Left lung (tissue), 4 donors: ENCODE measurements at regions not wholly inside any gene's neighbourhood (a gene's known extent, or its start where the extent isn't known, plus 50 kb on each side); places are given as distances from the start of the nearest gene placed in this dataset.

Source experiments
- ATAC-seq: fragments of 200-7000 bp; cut with Tn5 transposase; one replicate; pipeline ENCODE4 v1.9.1; 2020; ENCODE audit warnings: moderate library complexity
- DNase-seq, 4 donors: peaks; one replicate each; pipeline ENCODE4 v3.0.0-alpha.2; 2013 to 2020
- H3K27ac ChIP-seq, 2 donors: fragments of 200-600 bp; sonication (generic) in 1 of 2; one replicate each; pipeline versions ENCODE4 v1.5.0 to v1.8.0; 2020 to 2021
- H3K27me3 ChIP-seq, 2 donors: fragments of 200-600 bp; sonication (generic) in 1 of 2; one replicate each; pipeline versions ENCODE4 v1.5.0 to v1.8.0; 2020 to 2021
- H3K36me3 ChIP-seq, 2 donors: fragments of 200-600 bp; sonication (generic) in 1 of 2; one replicate each; pipeline versions ENCODE4 v1.5.0 to v1.8.0; 2020 to 2021
- H3K4me1 ChIP-seq, 2 donors: fragments of 200-600 bp; one replicate each; pipeline ENCODE4 v1.8.0; 2021
- H3K4me3 ChIP-seq, 2 donors: fragments of 200-600 bp; sonication (generic) in 1 of 2; one replicate each; pipeline versions ENCODE4 v1.5.0 to v1.8.0; 2020 to 2021; ENCODE audit warnings: mild to moderate bottlenecking in 1 of 2
- H3K9me3 ChIP-seq, 2 donors: fragments of 200-600 bp; sonication (generic) in 1 of 2; one replicate each; pipeline versions ENCODE4 v1.5.0 to v1.8.0; 2020 to 2021
- intact Hi-C, 2 donors: fragments of 100-400 bp; cut with DNase I; formaldehyde crosslinking; loops; one replicate each; pipeline versions ENCODE4 v1.11.2 to v1.14.2; 2022
- TF ChIP-seq, protein P1 (sequence below), 2 donors: fragments of 200-600 bp; sonication (generic) in 1 of 2; IDR thresholded peaks; one replicate each; pipeline versions ENCODE4 v1.5.0 to v1.8.0; 2021; ENCODE audit warnings: antibody characterized with exemption in 2 of 2
- donor health status: DM: no; HTN: yes; CAD: no.
- donor health status: DM: no; HTN: no; CAD: no.

DNA sequence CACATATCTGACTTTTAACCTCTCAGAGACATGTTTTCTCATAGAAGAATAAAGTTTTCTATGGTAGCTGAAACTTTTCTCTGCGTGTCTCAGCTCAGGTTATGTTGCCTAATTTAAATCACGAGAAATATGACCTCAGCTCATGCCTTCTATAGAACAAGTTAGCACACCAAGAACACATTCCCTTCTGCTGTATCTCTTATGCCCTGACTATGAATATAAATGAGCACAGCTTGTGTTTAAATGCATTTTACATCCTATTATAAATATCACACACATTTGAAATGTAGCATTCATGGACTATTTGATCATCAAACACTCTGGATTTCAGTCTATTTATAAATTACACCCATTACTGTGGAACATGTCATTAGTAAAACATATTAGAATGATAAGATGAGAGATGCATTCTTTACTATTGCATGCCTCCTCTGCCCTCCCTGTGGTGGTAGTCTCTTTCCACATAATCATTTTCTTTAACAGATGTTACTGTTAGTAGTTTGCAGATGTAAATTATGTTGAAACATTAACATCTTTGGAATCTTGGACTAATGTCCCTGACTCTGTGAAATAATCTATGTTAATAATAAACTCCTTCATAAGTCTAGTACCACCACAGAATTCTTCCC is 2044.9 kb upstream of the PCDH20 start:
- no peaks in the 10 kb centered on the region for H3K4me1 ChIP-seq
- no peaks in the 10 kb centered on the region for H3K36me3 ChIP-seq
- no peak overlapping the region for H3K4me3 ChIP-seq
- DNase-seq: no peak
- intact Hi-C loops: no loop called here
- no peak for ATAC-seq
- H3K9me3 ChIP-seq: peaks cover 0 to 17% of the 10 kb centered on the region in 2 donors
- H3K27ac ChIP-seq: no peak overlapping the region
- TF ChIP-seq, protein P1, sequence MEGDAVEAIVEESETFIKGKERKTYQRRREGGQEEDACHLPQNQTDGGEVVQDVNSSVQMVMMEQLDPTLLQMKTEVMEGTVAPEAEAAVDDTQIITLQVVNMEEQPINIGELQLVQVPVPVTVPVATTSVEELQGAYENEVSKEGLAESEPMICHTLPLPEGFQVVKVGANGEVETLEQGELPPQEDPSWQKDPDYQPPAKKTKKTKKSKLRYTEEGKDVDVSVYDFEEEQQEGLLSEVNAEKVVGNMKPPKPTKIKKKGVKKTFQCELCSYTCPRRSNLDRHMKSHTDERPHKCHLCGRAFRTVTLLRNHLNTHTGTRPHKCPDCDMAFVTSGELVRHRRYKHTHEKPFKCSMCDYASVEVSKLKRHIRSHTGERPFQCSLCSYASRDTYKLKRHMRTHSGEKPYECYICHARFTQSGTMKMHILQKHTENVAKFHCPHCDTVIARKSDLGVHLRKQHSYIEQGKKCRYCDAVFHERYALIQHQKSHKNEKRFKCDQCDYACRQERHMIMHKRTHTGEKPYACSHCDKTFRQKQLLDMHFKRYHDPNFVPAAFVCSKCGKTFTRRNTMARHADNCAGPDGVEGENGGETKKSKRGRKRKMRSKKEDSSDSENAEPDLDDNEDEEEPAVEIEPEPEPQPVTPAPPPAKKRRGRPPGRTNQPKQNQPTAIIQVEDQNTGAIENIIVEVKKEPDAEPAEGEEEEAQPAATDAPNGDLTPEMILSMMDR (IDR thresholded peaks at IDR 0.05): no peak
- H3K27me3 ChIP-seq: no peaks in the 10 kb centered on the region

DNA sequence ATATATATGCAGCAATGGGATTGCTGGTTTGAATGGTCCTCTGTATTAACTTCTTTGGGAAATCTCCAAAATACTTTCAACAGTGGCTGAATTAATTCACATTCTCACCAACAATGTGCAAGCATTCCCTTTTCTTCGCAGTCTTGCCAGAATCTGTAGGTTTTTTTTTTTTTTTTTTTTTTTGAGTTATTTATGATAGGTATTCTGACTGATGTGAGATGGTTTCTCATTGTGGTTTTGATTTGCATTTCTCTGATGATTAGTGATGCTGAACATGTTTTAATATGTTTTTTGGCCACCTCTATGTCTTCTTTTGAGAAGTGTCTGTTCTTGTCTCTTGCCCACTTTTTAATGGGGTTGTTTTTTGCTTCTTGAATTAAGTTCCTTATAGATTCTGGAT is 2041.5 kb upstream of the PCDH20 start:
- TF ChIP-seq, protein P1 (IDR thresholded peaks at IDR 0.05): no peak
- no peaks in the 10 kb centered on the region for H3K4me1 ChIP-seq
- ATAC-seq (no peak), DNase-seq (no peak)
- no peaks in the 10 kb centered on the region for H3K9me3 ChIP-seq
- intact Hi-C loops: no loop called here
- no peak overlapping the region for H3K27ac ChIP-seq
- H3K36me3 ChIP-seq: no peaks in the 10 kb centered on the region
- no peak overlapping the region for H3K4me3 ChIP-seq
- H3K27me3 ChIP-seq: no peaks in the 10 kb centered on the region

DNA sequence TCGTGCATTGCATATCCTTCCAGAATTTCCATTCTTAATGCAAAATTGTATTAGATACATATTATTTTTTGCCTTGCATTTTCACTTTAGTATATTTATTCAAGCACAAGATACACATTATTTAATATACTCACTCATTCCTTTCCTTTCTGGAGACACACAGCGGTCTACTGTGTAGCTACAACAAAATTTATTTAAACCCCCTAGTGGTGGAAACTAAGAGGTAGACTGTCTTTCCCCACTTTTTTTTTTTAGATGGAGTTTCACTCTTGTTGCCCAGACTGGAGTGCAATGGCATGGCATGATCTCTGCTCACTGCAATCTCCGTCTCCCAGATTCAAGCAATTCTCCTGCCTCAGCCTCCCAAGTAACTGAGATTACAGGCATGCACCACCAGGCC is 2040.3 kb upstream of the PCDH20 start:
- intact Hi-C loops: no loop called here
- no peaks in the 10 kb centered on the region for H3K27me3 ChIP-seq
- H3K27ac ChIP-seq: no peak overlapping the region
- no peaks in the 10 kb centered on the region for H3K36me3 ChIP-seq
- no peak for DNase-seq
- no peak overlapping the region for H3K4me3 ChIP-seq
- H3K9me3 ChIP-seq: no peaks in the 10 kb centered on the region
- ATAC-seq: no peak
- H3K4me1 ChIP-seq: no peaks in the 10 kb centered on the region
- TF ChIP-seq, protein P1 (IDR thresholded peaks at IDR 0.05): no peak

DNA sequence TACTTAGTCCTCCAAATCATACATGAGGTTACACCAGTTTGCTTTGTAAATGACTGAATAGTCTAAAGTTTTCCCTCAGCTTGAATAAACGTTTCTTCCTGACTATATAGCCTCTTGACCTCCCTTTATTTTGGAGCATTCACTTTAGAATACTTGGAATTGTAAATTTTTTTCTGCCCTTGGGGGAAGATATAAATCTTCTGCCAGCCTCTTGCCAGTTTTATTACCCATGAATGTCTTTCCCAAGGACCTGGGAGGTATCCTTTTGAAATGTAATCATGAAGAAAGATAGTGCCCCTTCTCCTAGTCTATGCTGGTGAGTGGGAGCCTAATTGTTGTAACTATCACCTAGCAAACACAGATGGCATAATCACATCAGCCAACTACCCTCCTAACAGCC is 2033.9 kb upstream of the PCDH20 start:
- Histone ChIP-seq H3K4me1 (no peaks in the 10 kb centered on the region), H3K27me3 (no peaks in the 10 kb centered on the region), H3K4me3 (no peak overlapping the region), H3K9me3 (no peaks in the 10 kb centered on the region), H3K36me3 (no peaks in the 10 kb centered on the region), H3K27ac (no peak overlapping the region)
- TF ChIP-seq, protein P1 (IDR thresholded peaks at IDR 0.05): no peak
- intact Hi-C loops: no loop called here
- ATAC-seq (no peak), DNase-seq (no peak)

DNA sequence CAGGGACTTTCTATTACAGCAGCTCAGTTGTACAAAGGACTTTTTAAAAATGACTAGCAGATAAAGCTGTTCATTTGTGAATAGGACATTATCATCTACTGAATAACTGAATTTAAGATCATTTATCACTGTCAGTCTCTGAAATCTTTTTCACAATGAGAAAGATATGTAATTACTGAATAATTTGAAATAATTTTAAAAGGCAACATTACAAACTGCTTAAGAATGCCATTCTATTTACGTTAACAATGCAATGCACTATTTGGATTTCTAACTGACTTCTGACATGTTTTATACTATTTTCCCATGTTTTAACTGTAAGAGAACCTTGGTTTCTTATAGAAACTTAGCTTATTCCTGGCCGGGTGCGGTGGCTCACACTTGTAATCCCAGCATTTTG is 2033.0 kb upstream of the PCDH20 start:
- H3K36me3 ChIP-seq: no peaks in the 10 kb centered on the region
- DNase-seq (no peak), ATAC-seq (no peak)
- intact Hi-C loops: no loop called here
- no peaks in the 10 kb centered on the region for H3K27me3 ChIP-seq
- H3K27ac ChIP-seq: no peak overlapping the region
- TF ChIP-seq, protein P1 (IDR thresholded peaks at IDR 0.05): no peak
- no peaks in the 10 kb centered on the region for H3K4me1 ChIP-seq
- no peak overlapping the region for H3K4me3 ChIP-seq
- H3K9me3 ChIP-seq: no peaks in the 10 kb centered on the region
